GM23338 (cell line): ENCODE measurements at regions not wholly inside any gene's neighbourhood (a gene's known extent, or its start where the extent isn't known, plus 50 kb on each side); places are given as distances from the start of the nearest gene placed in this dataset.

Experiments
- CREB1 ChIP-seq: fragments of 250-450 bp; sonication (Bioruptor Pico); IDR thresholded peaks from 2 replicates; pipeline ENCODE4 v1.5.0; 2020; ENCODE audit warnings: low read depth, mild to moderate bottlenecking, moderate library complexity
- EZH2 ChIP-seq: fragments of 200-600 bp; sonication (generic); IDR thresholded peaks from one replicate; pipeline ENCODE4 v1.8.0; 2017; ENCODE audit warnings: antibody characterized with exemption, mild to moderate bottlenecking, low read depth; ENCODE audit not compliant: unreplicated experiment
- EZH2phosphoT487 ChIP-seq: fragments of 200-600 bp; sonication (generic); IDR thresholded peaks from one replicate; pipeline ENCODE4 v1.8.1; 2018; ENCODE audit warnings: antibody characterized with exemption; ENCODE audit not compliant: unreplicated experiment
- JUNB ChIP-seq: IDR thresholded peaks from one replicate; pipeline ENCODE4 v1.6.1; 2016; ENCODE audit warnings: antibody characterized with exemption; ENCODE audit not compliant: unreplicated experiment
- POLR2AphosphoS5 ChIP-seq: IDR thresholded peaks from 2 replicates; pipeline ENCODE4 v1.6.1; 2016; ENCODE audit warnings: antibody characterized with exemption, low read depth
- ZNF331 ChIP-seq: fragments of 250-450 bp; sonication (Bioruptor Pico); IDR thresholded peaks from 2 replicates; pipeline ENCODE4 v1.5.0; 2020; ENCODE audit warnings: low read depth, mild to moderate bottlenecking, moderate library complexity
- TF ChIP-seq, protein P1 (sequence below), 2 experiments: fragments of 200-600 bp in 1 of 2; sonication (generic) in 1 of 2; conservative IDR thresholded peaks; 2 replicates each; pipeline versions ENCODE4 v1.5.1 to v1.6.1; 2016 to 2017; ENCODE audit warnings: antibody characterized with exemption in 2 of 2, low read depth in 2 of 2, mild to moderate bottlenecking in 2 of 2, moderate library complexity in 1 of 2
- TF ChIP-seq, protein P2 (sequence below): IDR thresholded peaks from one replicate; pipeline ENCODE4 v1.6.1; 2018; ENCODE audit warnings: antibody characterized with exemption; ENCODE audit not compliant: unreplicated experiment
- TF ChIP-seq, protein P3 (sequence below): fragments of 250-450 bp; sonication (Bioruptor Pico); IDR thresholded peaks from 2 replicates; pipeline ENCODE4 v1.5.0; 2020; ENCODE audit warnings: mild to moderate bottlenecking, moderate library complexity
- TF ChIP-seq, protein P4 (sequence below): IDR thresholded peaks from 2 replicates; pipeline ENCODE4 v1.6.1; 2016; ENCODE audit warnings: antibody characterized with exemption

DNA sequence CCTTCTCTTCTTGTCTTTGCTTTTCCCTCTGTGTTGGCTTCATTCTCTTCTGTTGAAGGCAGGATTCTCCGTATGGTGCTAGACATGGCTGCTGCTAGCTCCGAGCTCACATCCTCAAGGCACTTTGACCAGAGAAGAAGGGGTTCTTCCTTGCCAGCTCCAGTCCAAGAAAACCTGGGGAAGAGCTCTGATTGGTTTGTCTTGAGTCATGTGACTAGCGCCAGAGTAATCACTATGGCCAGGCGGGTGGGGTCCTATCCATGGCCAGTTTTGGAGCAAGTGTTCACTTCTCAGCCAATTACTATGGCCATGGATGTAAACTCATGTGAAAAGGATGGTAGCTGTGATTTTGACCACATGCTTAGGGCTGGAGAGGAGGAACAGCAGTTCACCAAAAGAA is 74.2 kb downstream of the CT47B1 start:
- TF ChIP-seq, protein P1, sequence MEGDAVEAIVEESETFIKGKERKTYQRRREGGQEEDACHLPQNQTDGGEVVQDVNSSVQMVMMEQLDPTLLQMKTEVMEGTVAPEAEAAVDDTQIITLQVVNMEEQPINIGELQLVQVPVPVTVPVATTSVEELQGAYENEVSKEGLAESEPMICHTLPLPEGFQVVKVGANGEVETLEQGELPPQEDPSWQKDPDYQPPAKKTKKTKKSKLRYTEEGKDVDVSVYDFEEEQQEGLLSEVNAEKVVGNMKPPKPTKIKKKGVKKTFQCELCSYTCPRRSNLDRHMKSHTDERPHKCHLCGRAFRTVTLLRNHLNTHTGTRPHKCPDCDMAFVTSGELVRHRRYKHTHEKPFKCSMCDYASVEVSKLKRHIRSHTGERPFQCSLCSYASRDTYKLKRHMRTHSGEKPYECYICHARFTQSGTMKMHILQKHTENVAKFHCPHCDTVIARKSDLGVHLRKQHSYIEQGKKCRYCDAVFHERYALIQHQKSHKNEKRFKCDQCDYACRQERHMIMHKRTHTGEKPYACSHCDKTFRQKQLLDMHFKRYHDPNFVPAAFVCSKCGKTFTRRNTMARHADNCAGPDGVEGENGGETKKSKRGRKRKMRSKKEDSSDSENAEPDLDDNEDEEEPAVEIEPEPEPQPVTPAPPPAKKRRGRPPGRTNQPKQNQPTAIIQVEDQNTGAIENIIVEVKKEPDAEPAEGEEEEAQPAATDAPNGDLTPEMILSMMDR (conservative IDR thresholded peaks at IDR 0.05; ENCODE audit: low read depth in 2 of 2) = no peak
- TF ChIP-seq, protein P2, sequence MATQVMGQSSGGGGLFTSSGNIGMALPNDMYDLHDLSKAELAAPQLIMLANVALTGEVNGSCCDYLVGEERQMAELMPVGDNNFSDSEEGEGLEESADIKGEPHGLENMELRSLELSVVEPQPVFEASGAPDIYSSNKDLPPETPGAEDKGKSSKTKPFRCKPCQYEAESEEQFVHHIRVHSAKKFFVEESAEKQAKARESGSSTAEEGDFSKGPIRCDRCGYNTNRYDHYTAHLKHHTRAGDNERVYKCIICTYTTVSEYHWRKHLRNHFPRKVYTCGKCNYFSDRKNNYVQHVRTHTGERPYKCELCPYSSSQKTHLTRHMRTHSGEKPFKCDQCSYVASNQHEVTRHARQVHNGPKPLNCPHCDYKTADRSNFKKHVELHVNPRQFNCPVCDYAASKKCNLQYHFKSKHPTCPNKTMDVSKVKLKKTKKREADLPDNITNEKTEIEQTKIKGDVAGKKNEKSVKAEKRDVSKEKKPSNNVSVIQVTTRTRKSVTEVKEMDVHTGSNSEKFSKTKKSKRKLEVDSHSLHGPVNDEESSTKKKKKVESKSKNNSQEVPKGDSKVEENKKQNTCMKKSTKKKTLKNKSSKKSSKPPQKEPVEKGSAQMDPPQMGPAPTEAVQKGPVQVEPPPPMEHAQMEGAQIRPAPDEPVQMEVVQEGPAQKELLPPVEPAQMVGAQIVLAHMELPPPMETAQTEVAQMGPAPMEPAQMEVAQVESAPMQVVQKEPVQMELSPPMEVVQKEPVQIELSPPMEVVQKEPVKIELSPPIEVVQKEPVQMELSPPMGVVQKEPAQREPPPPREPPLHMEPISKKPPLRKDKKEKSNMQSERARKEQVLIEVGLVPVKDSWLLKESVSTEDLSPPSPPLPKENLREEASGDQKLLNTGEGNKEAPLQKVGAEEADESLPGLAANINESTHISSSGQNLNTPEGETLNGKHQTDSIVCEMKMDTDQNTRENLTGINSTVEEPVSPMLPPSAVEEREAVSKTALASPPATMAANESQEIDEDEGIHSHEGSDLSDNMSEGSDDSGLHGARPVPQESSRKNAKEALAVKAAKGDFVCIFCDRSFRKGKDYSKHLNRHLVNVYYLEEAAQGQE = no peak
- TF ChIP-seq EZH2phosphoT487 (no peak), POLR2AphosphoS5 (no peak), EZH2 (no peak), CREB1 (no peak), ZNF331 (no peak), JUNB (no peak)
- TF ChIP-seq, protein P3, sequence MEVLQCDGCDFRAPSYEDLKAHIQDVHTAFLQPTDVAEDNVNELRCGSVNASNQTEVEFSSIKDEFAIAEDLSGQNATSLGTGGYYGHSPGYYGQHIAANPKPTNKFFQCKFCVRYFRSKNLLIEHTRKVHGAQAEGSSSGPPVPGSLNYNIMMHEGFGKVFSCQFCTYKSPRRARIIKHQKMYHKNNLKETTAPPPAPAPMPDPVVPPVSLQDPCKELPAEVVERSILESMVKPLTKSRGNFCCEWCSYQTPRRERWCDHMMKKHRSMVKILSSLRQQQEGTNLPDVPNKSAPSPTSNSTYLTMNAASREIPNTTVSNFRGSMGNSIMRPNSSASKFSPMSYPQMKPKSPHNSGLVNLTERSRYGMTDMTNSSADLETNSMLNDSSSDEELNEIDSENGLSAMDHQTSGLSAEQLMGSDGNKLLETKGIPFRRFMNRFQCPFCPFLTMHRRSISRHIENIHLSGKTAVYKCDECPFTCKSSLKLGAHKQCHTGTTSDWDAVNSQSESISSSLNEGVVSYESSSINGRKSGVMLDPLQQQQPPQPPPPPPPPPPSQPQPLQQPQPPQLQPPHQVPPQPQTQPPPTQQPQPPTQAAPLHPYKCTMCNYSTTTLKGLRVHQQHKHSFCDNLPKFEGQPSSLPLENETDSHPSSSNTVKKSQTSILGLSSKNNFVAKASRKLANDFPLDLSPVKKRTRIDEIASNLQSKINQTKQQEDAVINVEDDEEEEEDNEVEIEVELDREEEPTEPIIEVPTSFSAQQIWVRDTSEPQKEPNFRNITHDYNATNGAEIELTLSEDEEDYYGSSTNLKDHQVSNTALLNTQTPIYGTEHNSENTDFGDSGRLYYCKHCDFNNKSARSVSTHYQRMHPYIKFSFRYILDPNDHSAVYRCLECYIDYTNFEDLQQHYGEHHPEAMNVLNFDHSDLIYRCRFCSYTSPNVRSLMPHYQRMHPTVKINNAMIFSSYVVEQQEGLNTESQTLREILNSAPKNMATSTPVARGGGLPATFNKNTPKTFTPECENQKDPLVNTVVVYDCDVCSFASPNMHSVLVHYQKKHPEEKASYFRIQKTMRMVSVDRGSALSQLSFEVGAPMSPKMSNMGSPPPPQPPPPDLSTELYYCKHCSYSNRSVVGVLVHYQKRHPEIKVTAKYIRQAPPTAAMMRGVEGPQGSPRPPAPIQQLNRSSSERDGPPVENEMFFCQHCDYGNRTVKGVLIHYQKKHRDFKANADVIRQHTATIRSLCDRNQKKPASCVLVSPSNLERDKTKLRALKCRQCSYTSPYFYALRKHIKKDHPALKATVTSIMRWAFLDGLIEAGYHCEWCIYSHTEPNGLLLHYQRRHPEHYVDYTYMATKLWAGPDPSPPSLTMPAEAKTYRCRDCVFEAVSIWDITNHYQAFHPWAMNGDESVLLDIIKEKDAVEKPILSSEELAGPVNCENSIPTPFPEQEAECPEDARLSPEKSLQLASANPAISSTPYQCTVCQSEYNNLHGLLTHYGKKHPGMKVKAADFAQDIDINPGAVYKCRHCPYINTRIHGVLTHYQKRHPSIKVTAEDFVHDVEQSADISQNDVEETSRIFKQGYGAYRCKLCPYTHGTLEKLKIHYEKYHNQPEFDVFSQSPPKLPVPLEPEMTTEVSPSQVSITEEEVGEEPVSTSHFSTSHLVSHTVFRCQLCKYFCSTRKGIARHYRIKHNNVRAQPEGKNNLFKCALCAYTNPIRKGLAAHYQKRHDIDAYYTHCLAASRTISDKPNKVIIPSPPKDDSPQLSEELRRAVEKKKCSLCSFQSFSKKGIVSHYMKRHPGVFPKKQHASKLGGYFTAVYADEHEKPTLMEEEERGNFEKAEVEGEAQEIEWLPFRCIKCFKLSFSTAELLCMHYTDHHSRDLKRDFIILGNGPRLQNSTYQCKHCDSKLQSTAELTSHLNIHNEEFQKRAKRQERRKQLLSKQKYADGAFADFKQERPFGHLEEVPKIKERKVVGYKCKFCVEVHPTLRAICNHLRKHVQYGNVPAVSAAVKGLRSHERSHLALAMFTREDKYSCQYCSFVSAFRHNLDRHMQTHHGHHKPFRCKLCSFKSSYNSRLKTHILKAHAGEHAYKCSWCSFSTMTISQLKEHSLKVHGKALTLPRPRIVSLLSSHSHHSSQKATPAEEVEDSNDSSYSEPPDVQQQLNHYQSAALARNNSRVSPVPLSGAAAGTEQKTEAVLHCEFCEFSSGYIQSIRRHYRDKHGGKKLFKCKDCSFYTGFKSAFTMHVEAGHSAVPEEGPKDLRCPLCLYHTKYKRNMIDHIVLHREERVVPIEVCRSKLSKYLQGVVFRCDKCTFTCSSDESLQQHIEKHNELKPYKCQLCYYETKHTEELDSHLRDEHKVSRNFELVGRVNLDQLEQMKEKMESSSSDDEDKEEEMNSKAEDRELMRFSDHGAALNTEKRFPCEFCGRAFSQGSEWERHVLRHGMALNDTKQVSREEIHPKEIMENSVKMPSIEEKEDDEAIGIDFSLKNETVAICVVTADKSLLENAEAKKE (CRISPR knock-in tag) = no peak
- TF ChIP-seq, protein P4, sequence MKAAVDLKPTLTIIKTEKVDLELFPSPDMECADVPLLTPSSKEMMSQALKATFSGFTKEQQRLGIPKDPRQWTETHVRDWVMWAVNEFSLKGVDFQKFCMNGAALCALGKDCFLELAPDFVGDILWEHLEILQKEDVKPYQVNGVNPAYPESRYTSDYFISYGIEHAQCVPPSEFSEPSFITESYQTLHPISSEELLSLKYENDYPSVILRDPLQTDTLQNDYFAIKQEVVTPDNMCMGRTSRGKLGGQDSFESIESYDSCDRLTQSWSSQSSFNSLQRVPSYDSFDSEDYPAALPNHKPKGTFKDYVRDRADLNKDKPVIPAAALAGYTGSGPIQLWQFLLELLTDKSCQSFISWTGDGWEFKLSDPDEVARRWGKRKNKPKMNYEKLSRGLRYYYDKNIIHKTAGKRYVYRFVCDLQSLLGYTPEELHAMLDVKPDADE = no peak
